ENCODE measurements at regions not wholly inside any gene's neighbourhood (a gene's known extent, or its start where the extent isn't known, plus 50 kb on each side); places are given as distances from the start of the nearest gene placed in this dataset.
A peak's percentile ranks its signal among the peaks of the same experiment; 100 is the strongest.
"Not testable (repeated sequence)": the region's sequence is repeated elsewhere in the genome, so short reads cannot be mapped to it uniquely, and the experiment has no call there.

GRCh38 chr10:21106931-21107330 is 209.8 kb upstream of the NEBL start:
- in situ Hi-C loops (cut with HindIII; ENCODE audit: low pct_unique_long_range_greater_than_20kb, low sequenced_read_pairs), result not testable (repeated sequence)

GRCh38 chr10:21105331-21105730 is 208.2 kb upstream of the NEBL start:
- DNase-seq (ENCODE audit: low read depth); in situ Hi-C loops (cut with HindIII; ENCODE audit: low pct_unique_long_range_greater_than_20kb, low sequenced_read_pairs): not testable (repeated sequence)

More at GRCh38 chr10:21106931-21107330, 209.8 kb upstream of the NEBL start:
- not testable (repeated sequence) for DNase-seq (ENCODE audit: low read depth)

- no peak for DNase-seq (ENCODE audit: low read depth)
Observed at GRCh38 chr10:21100871-21101514, 203.9 kb upstream of the NEBL start.

GRCh38 chr10:21100190-21100589 is 203.1 kb upstream of the NEBL start:
- in situ Hi-C loops (cut with HindIII; ENCODE audit: low pct_unique_long_range_greater_than_20kb, low sequenced_read_pairs), result no loop called here
- DNase-seq (ENCODE audit: low read depth), result no peak

More at GRCh38 chr10:21100871-21101514, 203.9 kb upstream of the NEBL start:
- in situ Hi-C loops (cut with HindIII; ENCODE audit: low pct_unique_long_range_greater_than_20kb, low sequenced_read_pairs), result no loop called here

GRCh38 chr10:21099291-21100062 is 202.4 kb upstream of the NEBL start:
- in situ Hi-C loops (cut with HindIII; ENCODE audit: low pct_unique_long_range_greater_than_20kb, low sequenced_read_pairs), result no loop called here
- DNase-seq (ENCODE audit: low read depth), result no peak

- no peak for DNase-seq (ENCODE audit: low read depth)
- in situ Hi-C loops (cut with HindIII; ENCODE audit: low pct_unique_long_range_greater_than_20kb, low sequenced_read_pairs), result no loop called here
Observed at GRCh38 chr10:21097926-21098355, 200.8 kb upstream of the NEBL start.

GRCh38 chr10:21095494-21096055 is 198.5 kb upstream of the NEBL start:
- in situ Hi-C loops (cut with HindIII; ENCODE audit: low pct_unique_long_range_greater_than_20kb, low sequenced_read_pairs), result no loop called here
- no peak for DNase-seq (ENCODE audit: low read depth)

- in situ Hi-C loops (cut with HindIII; ENCODE audit: low pct_unique_long_range_greater_than_20kb, low sequenced_read_pairs), result no loop called here
- DNase-seq (ENCODE audit: low read depth), result no peak
Observed at GRCh38 chr10:21095073-21095472, 198.0 kb upstream of the NEBL start.

- in situ Hi-C loops (cut with HindIII; ENCODE audit: low pct_unique_long_range_greater_than_20kb, low sequenced_read_pairs), result no loop called here
Observed at GRCh38 chr10:21092683-21093524, 195.8 kb upstream of the NEBL start.

GRCh38 chr10:21090609-21091082 is 193.5 kb upstream of the NEBL start:
- in situ Hi-C loops (cut with HindIII; ENCODE audit: low pct_unique_long_range_greater_than_20kb, low sequenced_read_pairs), result no loop called here
- no peak for DNase-seq (ENCODE audit: low read depth)

More at GRCh38 chr10:21092683-21093524, 195.8 kb upstream of the NEBL start:
- DNase-seq (ENCODE audit: low read depth), result peak; percentile 30

GRCh38 chr10:21087476-21087875 is 190.4 kb upstream of the NEBL start:
- DNase-seq (ENCODE audit: low read depth), result no peak
- in situ Hi-C loops (cut with HindIII; ENCODE audit: low pct_unique_long_range_greater_than_20kb, low sequenced_read_pairs), result no loop called here

- in situ Hi-C loops (cut with HindIII; ENCODE audit: low pct_unique_long_range_greater_than_20kb, low sequenced_read_pairs), result no loop called here
- peak; percentile 95 for DNase-seq (ENCODE audit: low read depth)
Observed at GRCh38 chr10:21084700-21085099, 187.6 kb upstream of the NEBL start.

GRCh38 chr10:21083861-21084260 is 186.8 kb upstream of the NEBL start:
- in situ Hi-C loops (cut with HindIII; ENCODE audit: low pct_unique_long_range_greater_than_20kb, low sequenced_read_pairs), result no loop called here
- DNase-seq (ENCODE audit: low read depth), result peak; percentile 89

- in situ Hi-C loops (cut with HindIII; ENCODE audit: low pct_unique_long_range_greater_than_20kb, low sequenced_read_pairs), result no loop called here
- DNase-seq (ENCODE audit: low read depth), result no peak
Observed at GRCh38 chr10:21082206-21082605, 185.1 kb upstream of the NEBL start.

- in situ Hi-C loops (cut with HindIII; ENCODE audit: low pct_unique_long_range_greater_than_20kb, low sequenced_read_pairs), result no loop called here
Observed at GRCh38 chr10:21080261-21080660, 183.2 kb upstream of the NEBL start.

GRCh38 chr10:21079330-21079658 is 182.2 kb upstream of the NEBL start:
- in situ Hi-C loops (cut with HindIII; ENCODE audit: low pct_unique_long_range_greater_than_20kb, low sequenced_read_pairs), result no loop called here
- no peak for DNase-seq (ENCODE audit: low read depth)

More at GRCh38 chr10:21080261-21080660, 183.2 kb upstream of the NEBL start:
- DNase-seq (ENCODE audit: low read depth), result no peak

- DNase-seq (ENCODE audit: low read depth), result peak; percentile 65
- in situ Hi-C loops (cut with HindIII; ENCODE audit: low pct_unique_long_range_greater_than_20kb, low sequenced_read_pairs), result no loop called here
Observed at GRCh38 chr10:21078410-21079329, 181.6 kb upstream of the NEBL start.
